B cell (primary cell): ENCODE measurements at regions not wholly inside any gene's neighbourhood (a gene's known extent, or its start where the extent isn't known, plus 50 kb on each side); places are given as distances from the start of the nearest gene placed in this dataset.

Experiments
- ATAC-seq: fragments of 200-7000 bp; cut with Tn5 transposase; one replicate; pipeline ENCODE4 v1.10.0; 2021; ENCODE audit warnings: low read depth, mild to moderate bottlenecking, moderate number of reproducible peaks, moderate library complexity
- CTCF ChIA-PET: fragments of 350-600 bp; sonication (Branson Sonifier 250); formaldehyde crosslinking; loops from one replicate; lab custom pipeline; 2021; ENCODE audit warnings: antibody characterized with exemption, inconsistent platforms; lab: Charles Lee
- POLR2A ChIA-PET: fragments of 350-600 bp; sonication (Branson Sonifier 250); formaldehyde crosslinking; loops from one replicate; lab custom pipeline; 2021; ENCODE audit warnings: antibody characterized with exemption; lab: Charles Lee
- DNase-seq: peaks from one replicate; pipeline ENCODE4 v3.0.0; 2013
- H2AFZ ChIP-seq: 2 replicates; pipeline ENCODE4 v1.6.1; 2012; ENCODE audit warnings: mild to moderate bottlenecking, low read depth, low read length; ENCODE audit not compliant: insufficient read depth, poor library complexity, severe bottlenecking
- H3K27ac ChIP-seq, 2 donors: 1 replicate in 1 of 2; 2 replicates in 1 of 2; pipeline ENCODE4 v1.5.1; 2012 to 2013; ENCODE audit warnings: low read length in 2 of 2, mild to moderate bottlenecking in 2 of 2, moderate library complexity in 1 of 2
- H3K27me3 ChIP-seq, 4 experiments: fragments of 200-600 bp in 1 of 4; sonication (generic) in 1 of 4; replicated peaks in 1 of 4; 1 replicate in 2 of 4; 2 replicates in 2 of 4; pipeline versions ENCODE4 v1.6.1 to v1.7.0; 2013 to 2016; ENCODE audit warnings: low read length in 3 of 4, mild to moderate bottlenecking in 2 of 4, mixed read lengths in 1 of 4, moderate library complexity in 1 of 4; ENCODE audit not compliant: insufficient read depth in 4 of 4, control insufficient read depth in 3 of 4; ENCODE audit errors: control extremely low read depth in 1 of 4
- H3K36me3 ChIP-seq, 2 experiments: replicated peaks in 1 of 2; 1 replicate in 1 of 2; 2 replicates in 1 of 2; pipeline versions ENCODE4 v1.6.1 to v1.7.1; 2013; ENCODE audit warnings: low read length in 1 of 2; ENCODE audit not compliant: insufficient read depth in 2 of 2, control insufficient read depth in 1 of 2; ENCODE audit errors: control extremely low read depth in 1 of 2, extremely low read depth in 1 of 2
- H3K4me1 ChIP-seq, 2 donors: fragments of 200-600 bp in 1 of 2; sonication (generic) in 1 of 2; 1 replicate in 1 of 2; 2 replicates in 1 of 2; pipeline versions ENCODE4 v1.5.1 to v1.6.1; 2013 to 2017; ENCODE audit warnings: low read length in 2 of 2; ENCODE audit not compliant: control insufficient read depth in 2 of 2, insufficient read depth in 2 of 2
- H3K4me2 ChIP-seq: replicated peaks from 2 replicates; pipeline ENCODE3; 2012; ENCODE audit warnings: mild to moderate bottlenecking, low read depth, low read length; ENCODE audit not compliant: poor library complexity, severe bottlenecking
- H3K4me3 ChIP-seq, 5 experiments: fragments of 200-600 bp in 1 of 5; sonication (generic) in 1 of 5; 1 replicate in 3 of 5; 2 replicates in 2 of 5; pipeline versions ENCODE4 v1.5.1 to v1.7.0; 2011 to 2016; ENCODE audit warnings: low read length in 4 of 5, mild to moderate bottlenecking in 4 of 5, low read depth in 2 of 5, control low read depth in 1 of 5, moderate library complexity in 1 of 5; ENCODE audit not compliant: insufficient read depth in 1 of 5; ENCODE audit errors: control extremely low read depth in 1 of 5, extremely low read depth in 1 of 5
- H3K79me2 ChIP-seq: fragments of 200-600 bp; sonication (generic); one replicate; pipeline ENCODE4 v1.6.0; 2016; ENCODE audit warnings: low read length; ENCODE audit not compliant: control insufficient read depth, insufficient read depth
- H3K9ac ChIP-seq: fragments of 200-600 bp; sonication (generic); 2 replicates; pipeline ENCODE4 v1.6.1; 2017; ENCODE audit warnings: mild to moderate bottlenecking, low read length, moderate library complexity
- H3K9me3 ChIP-seq, 3 donors: one replicate each; pipeline versions ENCODE4 v1.6.1 to v1.7.1; 2013; ENCODE audit warnings: low read length in 2 of 3; ENCODE audit not compliant: control insufficient read depth in 2 of 3, insufficient read depth in 1 of 3; ENCODE audit errors: control extremely low read depth in 1 of 3
- H4K20me1 ChIP-seq: 2 replicates; pipeline ENCODE4 v1.6.0; 2012; ENCODE audit warnings: mild to moderate bottlenecking, low read length; ENCODE audit not compliant: insufficient read depth, control insufficient read depth, poor library complexity, severe bottlenecking
- H3K27ac Mint-ChIP-seq: one replicate; pipeline ENCODE4 v1.8.0; 2021; ENCODE audit warnings: mixed read lengths
- H3K27me3 Mint-ChIP-seq: one replicate; pipeline ENCODE4 v1.8.0; 2021; ENCODE audit warnings: mixed read lengths
- H3K4me1 Mint-ChIP-seq: one replicate; pipeline ENCODE4 v1.8.0; 2021; ENCODE audit warnings: mixed read lengths
- H3K4me3 Mint-ChIP-seq: one replicate; pipeline ENCODE4 v1.8.0; 2021; ENCODE audit warnings: mixed read lengths
- H3K9me3 Mint-ChIP-seq: one replicate; pipeline ENCODE4 v1.8.0; 2022; ENCODE audit warnings: mixed read lengths; ENCODE audit not compliant: insufficient read depth
- CTCF ChIP-seq: fragments of 200-600 bp; IDR thresholded peaks from one replicate; pipeline ENCODE4 v1.8.0; 2022; ENCODE audit warnings: antibody characterized with exemption, mild to moderate bottlenecking
- EZH2 ChIP-seq: IDR thresholded peaks from 2 replicates; pipeline ENCODE4 v1.6.1; 2012; ENCODE audit warnings: borderline replicate concordance, low read depth, mild to moderate bottlenecking, moderate library complexity, low read length; ENCODE audit not compliant: insufficient read depth, poor library complexity, severe bottlenecking
- WGBS: methylation state at CpG from one replicate; pipeline ENCODE4 v1.1.5; 2013; ENCODE audit warnings: missing lambda C conversion rate; ENCODE audit not compliant: insufficient coverage; 5-methylcytosine and 5-hydroxymethylcytosine counted together
- intact Hi-C: fragments of 100-400 bp; cut with micrococcal nuclease; formaldehyde crosslinking; loops from one replicate; pipeline ENCODE4 v1.10.0; 2022

GRCh38 chr10:30158325-30158960 lies 99.1 kb upstream of the JCAD start:
- no peaks in the 10 kb centered on the region for H3K9me3 ChIP-seq
- H3K36me3 ChIP-seq = no peaks in the 10 kb centered on the region
- H3K4me3 ChIP-seq = no peak overlapping the region
- POLR2A ChIA-PET = no interaction called here
- no CpG with 5 or more reads among the region's 2 CpGs for WGBS
- no peaks in the 10 kb centered on the region for H4K20me1 ChIP-seq
- intact Hi-C loops = no loop called here
- no peak overlapping the region for H3K9ac ChIP-seq
- H3K79me2 ChIP-seq = no peaks in the 10 kb centered on the region
- no peak overlapping the region for H3K4me3 Mint-ChIP-seq
- ATAC-seq (no peak), DNase-seq (no peak)
- H3K27ac Mint-ChIP-seq = no peak overlapping the region
- CTCF ChIA-PET = no interaction called here
- no peaks in the 10 kb centered on the region for H3K4me1 Mint-ChIP-seq
- H2AFZ ChIP-seq = no peak overlapping the region
- TF ChIP-seq EZH2 = no peak
- no peak for TF ChIP-seq CTCF
- H3K27ac ChIP-seq = no peak overlapping the region
- no peaks in the 10 kb centered on the region for H3K4me1 ChIP-seq
- peaks cover 15% of the 10 kb centered on the region for H3K27me3 Mint-ChIP-seq
- no peak overlapping the region for H3K4me2 ChIP-seq
- H3K9me3 Mint-ChIP-seq = no peaks in the 10 kb centered on the region
- peaks cover 0 to 4% (median 0%) of the 10 kb centered on the region in 4 experiments for H3K27me3 ChIP-seq

GRCh38 chr10:30155401-30155800 lies 96.0 kb upstream of the JCAD start:
- Histone ChIP-seq H3K4me1 (no peaks in the 10 kb centered on the region), H3K4me2 (no peak overlapping the region), H3K27ac (no peak overlapping the region), H2AFZ (no peak overlapping the region), H4K20me1 (no peaks in the 10 kb centered on the region), H3K9ac (no peak overlapping the region), H3K27me3 (peaks cover 0 to 4% (median 0%) of the 10 kb centered on the region in 4 experiments), H3K79me2 (no peaks in the 10 kb centered on the region), H3K4me3 (no peak overlapping the region), H3K36me3 (no peaks in the 10 kb centered on the region), H3K9me3 (no peaks in the 10 kb centered on the region)
- 22% methylated on average over 3 of the region's 4 CpGs for WGBS
- ChIA-PET CTCF (no interaction called here), POLR2A (no interaction called here)
- Mint-ChIP-seq H3K27me3 (peaks cover 16% of the 10 kb centered on the region), H3K4me3 (no peak overlapping the region), H3K27ac (no peak overlapping the region), H3K4me1 (no peaks in the 10 kb centered on the region), H3K9me3 (peaks cover 2% of the 10 kb centered on the region)
- intact Hi-C loops = no loop called here
- ATAC-seq = no peak
- no peak for DNase-seq
- TF ChIP-seq CTCF (no peak), EZH2 (no peak)
